Esophagus muscularis mucosa (tissue), 3 donors: ENCODE measurements at regions not wholly inside any gene's neighbourhood (a gene's known extent, or its start where the extent isn't known, plus 50 kb on each side); places are given as distances from the start of the nearest gene placed in this dataset.

Source experiments
- POLR2AphosphoS5 ChIP-seq, 2 donors: sonication (generic); formaldehyde crosslinking; IDR thresholded peaks; one replicate each; pipeline ENCODE4 v1.6.1; 2017; ENCODE audit warnings: antibody characterized with exemption in 2 of 2
- TF ChIP-seq, protein P1 (sequence below), 3 experiments: fragments of 200-600 bp in 2 of 3; fragments of 450-650 bp in 1 of 3; sonication (generic) in 2 of 3; IDR thresholded peaks; one replicate each; pipeline ENCODE4 v1.5.1; 2017 to 2019; ENCODE audit warnings: antibody characterized with exemption in 3 of 3, mild to moderate bottlenecking in 2 of 3, moderate library complexity in 1 of 3

DNA sequence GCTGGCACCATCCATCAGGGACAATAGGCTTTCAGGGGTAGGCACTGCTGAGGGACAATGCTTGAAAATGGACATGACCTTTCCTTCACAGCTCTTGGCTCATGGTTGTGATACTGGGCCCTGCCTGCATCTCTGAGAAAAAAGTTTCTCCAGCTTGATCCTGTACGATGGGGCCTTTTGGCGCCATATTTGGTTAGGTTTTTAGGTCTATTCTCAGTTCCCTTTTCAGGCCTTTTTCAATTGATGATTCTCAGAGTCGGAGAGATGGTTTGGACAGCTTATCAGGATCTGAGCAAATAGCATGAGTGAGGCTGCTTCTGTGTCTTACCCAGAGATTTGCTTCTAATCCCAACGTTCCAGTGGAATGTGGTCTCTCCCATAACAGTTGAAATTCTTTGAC lies 141.6 kb downstream of the ZNF518B start:
- TF ChIP-seq, protein P1, sequence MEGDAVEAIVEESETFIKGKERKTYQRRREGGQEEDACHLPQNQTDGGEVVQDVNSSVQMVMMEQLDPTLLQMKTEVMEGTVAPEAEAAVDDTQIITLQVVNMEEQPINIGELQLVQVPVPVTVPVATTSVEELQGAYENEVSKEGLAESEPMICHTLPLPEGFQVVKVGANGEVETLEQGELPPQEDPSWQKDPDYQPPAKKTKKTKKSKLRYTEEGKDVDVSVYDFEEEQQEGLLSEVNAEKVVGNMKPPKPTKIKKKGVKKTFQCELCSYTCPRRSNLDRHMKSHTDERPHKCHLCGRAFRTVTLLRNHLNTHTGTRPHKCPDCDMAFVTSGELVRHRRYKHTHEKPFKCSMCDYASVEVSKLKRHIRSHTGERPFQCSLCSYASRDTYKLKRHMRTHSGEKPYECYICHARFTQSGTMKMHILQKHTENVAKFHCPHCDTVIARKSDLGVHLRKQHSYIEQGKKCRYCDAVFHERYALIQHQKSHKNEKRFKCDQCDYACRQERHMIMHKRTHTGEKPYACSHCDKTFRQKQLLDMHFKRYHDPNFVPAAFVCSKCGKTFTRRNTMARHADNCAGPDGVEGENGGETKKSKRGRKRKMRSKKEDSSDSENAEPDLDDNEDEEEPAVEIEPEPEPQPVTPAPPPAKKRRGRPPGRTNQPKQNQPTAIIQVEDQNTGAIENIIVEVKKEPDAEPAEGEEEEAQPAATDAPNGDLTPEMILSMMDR (IDR thresholded peaks at IDR 0.05): no peak
- no peak for TF ChIP-seq POLR2AphosphoS5 (IDR thresholded peaks at IDR 0.05)
